Mucosa of stomach (tissue), 1 donor: ENCODE measurements at regions not wholly inside any gene's neighbourhood (a gene's known extent, or its start where the extent isn't known, plus 50 kb on each side); places are given as distances from the start of the nearest gene placed in this dataset.

Experiments used
- H3K27me3 ChIP-seq: one replicate; pipeline ENCODE4 v1.7.0; 2013; ENCODE audit warnings: mild to moderate bottlenecking, low read length; ENCODE audit not compliant: control insufficient read depth, insufficient read depth
- H3K36me3 ChIP-seq: one replicate; pipeline ENCODE4 v1.7.0; 2013; ENCODE audit warnings: low read length; ENCODE audit not compliant: control insufficient read depth, insufficient read depth
- H3K4me1 ChIP-seq: one replicate; pipeline ENCODE4 v1.7.0; 2013; ENCODE audit warnings: mild to moderate bottlenecking, low read length; ENCODE audit not compliant: control insufficient read depth, insufficient read depth
- H3K4me3 ChIP-seq: one replicate; pipeline ENCODE4 v1.7.0; 2013; ENCODE audit warnings: low read length
- H3K9ac ChIP-seq: one replicate; pipeline ENCODE4 v1.7.0; 2013; ENCODE audit warnings: mild to moderate bottlenecking, low read length, moderate library complexity
- H3K9me3 ChIP-seq: one replicate; pipeline ENCODE4 v1.7.0; 2013; ENCODE audit warnings: mild to moderate bottlenecking, low read length, moderate library complexity; ENCODE audit not compliant: control insufficient read depth
- donor health status: Pancreatic carcinoma.

DNA sequence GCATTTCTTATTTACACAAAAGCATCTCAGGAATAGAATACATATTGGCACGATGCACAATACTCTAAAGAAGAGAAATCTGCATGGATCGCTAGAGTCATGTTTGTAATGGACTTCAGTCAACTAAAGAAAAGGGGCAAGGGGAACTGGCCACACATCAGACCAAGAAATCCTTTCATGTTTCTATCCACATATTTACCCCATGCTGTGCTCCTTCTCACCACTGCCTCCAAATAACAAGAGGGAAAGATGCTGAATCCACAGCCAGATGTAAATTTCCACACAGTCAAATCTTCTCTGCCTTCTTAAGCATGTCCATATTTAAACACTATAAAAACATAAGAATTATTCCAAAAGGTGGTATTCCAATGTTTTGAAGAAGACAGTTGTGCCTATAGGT is 67.6 kb downstream of the COX18 start:
- Histone ChIP-seq H3K4me1 (no peaks in the 10 kb centered on the region), H3K27me3 (no peaks in the 10 kb centered on the region), H3K9me3 (no peaks in the 10 kb centered on the region), H3K9ac (no peak overlapping the region), H3K4me3 (no peak overlapping the region), H3K36me3 (no peaks in the 10 kb centered on the region)

DNA sequence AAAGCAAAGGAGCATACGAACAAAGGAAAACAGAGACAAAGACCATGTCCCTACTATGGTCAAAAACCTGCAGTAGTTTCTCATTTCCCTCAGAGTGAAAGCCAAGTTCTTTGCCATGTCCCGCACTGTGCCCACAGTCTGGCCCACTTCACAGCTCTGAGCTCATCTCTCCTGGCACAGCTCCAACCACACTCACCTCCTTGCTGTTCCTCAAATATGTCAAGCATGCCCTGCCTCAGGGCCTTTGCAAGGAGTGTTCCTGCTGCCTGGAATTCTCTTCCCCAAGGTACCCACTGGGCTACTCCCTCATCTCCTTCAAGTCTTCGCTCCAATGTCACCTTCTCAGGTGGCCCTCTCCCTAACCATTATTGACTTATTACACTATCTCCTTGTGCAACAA is 72.1 kb downstream of the COX18 start:
- H3K9ac ChIP-seq, result no peak overlapping the region

GRCh38 chr4:72994670-72995069 is 74.8 kb downstream of the COX18 start:
- no peak overlapping the region for H3K9ac ChIP-seq
- H3K36me3 ChIP-seq, result no peaks in the 10 kb centered on the region
- no peaks in the 10 kb centered on the region for H3K4me1 ChIP-seq
- no peaks in the 10 kb centered on the region for H3K9me3 ChIP-seq
- no peak overlapping the region for H3K4me3 ChIP-seq
- H3K27me3 ChIP-seq, result no peaks in the 10 kb centered on the region

More for the DNA sequence above, 72.1 kb downstream of the COX18 start:
- no peaks in the 10 kb centered on the region for H3K4me1 ChIP-seq
- H3K36me3 ChIP-seq, result no peaks in the 10 kb centered on the region
- no peaks in the 10 kb centered on the region for H3K27me3 ChIP-seq
- no peak overlapping the region for H3K4me3 ChIP-seq
- no peaks in the 10 kb centered on the region for H3K9me3 ChIP-seq

- Histone ChIP-seq H3K4me3 (no peak overlapping the region), H3K27me3 (no peaks in the 10 kb centered on the region), H3K9me3 (no peaks in the 10 kb centered on the region), H3K9ac (no peak overlapping the region), H3K4me1 (no peaks in the 10 kb centered on the region), H3K36me3 (no peaks in the 10 kb centered on the region)
Measured at GRCh38 chr4:72993876-72994275, 75.6 kb downstream of the COX18 start.

GRCh38 chr4:72991873-72992272 is 77.6 kb downstream of the COX18 start:
- Histone ChIP-seq H3K4me3 (no peak overlapping the region), H3K4me1 (no peaks in the 10 kb centered on the region), H3K36me3 (no peaks in the 10 kb centered on the region), H3K27me3 (no peaks in the 10 kb centered on the region), H3K9ac (no peak overlapping the region), H3K9me3 (no peaks in the 10 kb centered on the region)

GRCh38 chr4:72987741-72988729 is 81.5 kb downstream of the COX18 start:
- H3K9me3 ChIP-seq, result no peaks in the 10 kb centered on the region
- no peak overlapping the region for H3K9ac ChIP-seq
- no peaks in the 10 kb centered on the region for H3K36me3 ChIP-seq

GRCh38 chr4:72984351-72984750 is 85.2 kb downstream of the COX18 start:
- no peak overlapping the region for H3K4me3 ChIP-seq
- no peaks in the 10 kb centered on the region for H3K27me3 ChIP-seq
- no peaks in the 10 kb centered on the region for H3K9me3 ChIP-seq
- no peak overlapping the region for H3K9ac ChIP-seq
- H3K36me3 ChIP-seq, result no peaks in the 10 kb centered on the region
- no peaks in the 10 kb centered on the region for H3K4me1 ChIP-seq

More at GRCh38 chr4:72987741-72988729, 81.5 kb downstream of the COX18 start:
- no peaks in the 10 kb centered on the region for H3K27me3 ChIP-seq
- H3K4me3 ChIP-seq, result no peak overlapping the region
- no peaks in the 10 kb centered on the region for H3K4me1 ChIP-seq

DNA sequence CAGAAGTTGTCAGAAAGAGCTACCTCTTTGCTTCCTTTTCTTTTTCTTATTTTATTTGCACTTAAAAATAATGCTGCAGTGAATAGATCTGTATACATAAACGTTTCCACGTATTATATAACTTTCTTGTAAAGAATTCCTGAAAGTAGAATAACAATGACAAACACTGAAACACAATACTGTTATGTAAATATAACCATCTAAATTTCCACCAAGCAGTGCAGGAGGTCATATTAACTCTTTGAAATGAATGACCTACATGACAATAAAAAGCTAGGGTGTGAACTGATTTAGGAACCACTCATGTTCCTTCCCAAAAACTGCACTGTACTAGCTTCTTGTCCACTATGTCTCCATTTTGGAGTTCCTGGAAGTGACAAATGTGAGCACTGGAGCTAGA is 85.8 kb downstream of the COX18 start:
- Histone ChIP-seq H3K9ac (no peak overlapping the region), H3K4me1 (no peaks in the 10 kb centered on the region), H3K4me3 (no peak overlapping the region), H3K36me3 (no peaks in the 10 kb centered on the region), H3K9me3 (no peaks in the 10 kb centered on the region), H3K27me3 (no peaks in the 10 kb centered on the region)

GRCh38 chr4:72977936-72978485 is 91.5 kb downstream of the COX18 start:
- no peaks in the 10 kb centered on the region for H3K27me3 ChIP-seq
- no peak overlapping the region for H3K9ac ChIP-seq
- no peak overlapping the region for H3K4me3 ChIP-seq
- H3K9me3 ChIP-seq, result no peaks in the 10 kb centered on the region
- H3K4me1 ChIP-seq, result no peaks in the 10 kb centered on the region
- no peaks in the 10 kb centered on the region for H3K36me3 ChIP-seq

DNA sequence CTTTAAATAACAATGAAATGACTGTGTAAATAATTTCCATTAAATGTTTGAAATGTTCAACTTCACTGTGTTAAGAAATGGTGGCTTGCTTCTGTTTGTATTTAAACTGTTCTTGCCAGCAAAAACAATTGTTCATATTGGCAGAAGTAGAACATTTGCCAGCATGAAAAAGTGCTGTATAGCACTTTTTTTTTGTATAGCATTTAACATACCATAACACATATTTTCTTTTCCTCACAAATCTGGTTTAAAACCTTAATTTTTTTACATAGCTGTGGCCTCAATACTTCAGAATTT is 94.1 kb downstream of the COX18 start:
- no peaks in the 10 kb centered on the region for H3K36me3 ChIP-seq
- H3K27me3 ChIP-seq, result no peaks in the 10 kb centered on the region
- no peak overlapping the region for H3K9ac ChIP-seq
- no peak overlapping the region for H3K4me3 ChIP-seq
- H3K9me3 ChIP-seq, result no peaks in the 10 kb centered on the region
- no peaks in the 10 kb centered on the region for H3K4me1 ChIP-seq

GRCh38 chr4:72974694-72975487 is 94.6 kb downstream of the COX18 start:
- no peak overlapping the region for H3K9ac ChIP-seq
- no peaks in the 10 kb centered on the region for H3K9me3 ChIP-seq
- H3K4me3 ChIP-seq, result no peak overlapping the region
- H3K27me3 ChIP-seq, result no peaks in the 10 kb centered on the region
- no peaks in the 10 kb centered on the region for H3K36me3 ChIP-seq
- no peaks in the 10 kb centered on the region for H3K4me1 ChIP-seq

- H3K36me3 ChIP-seq, result no peaks in the 10 kb centered on the region
- H3K9me3 ChIP-seq, result no peaks in the 10 kb centered on the region
- H3K9ac ChIP-seq, result no peak overlapping the region
- no peaks in the 10 kb centered on the region for H3K27me3 ChIP-seq
- no peak overlapping the region for H3K4me3 ChIP-seq
- no peaks in the 10 kb centered on the region for H3K4me1 ChIP-seq
Measured at GRCh38 chr4:72971572-72971971, 97.9 kb downstream of the COX18 start.
